ENCODE measurements at regions not wholly inside any gene's neighbourhood (a gene's known extent, or its start where the extent isn't known, plus 50 kb on each side); places are given as distances from the start of the nearest gene placed in this dataset.
"Not testable (repeated sequence)": the region's sequence is repeated elsewhere in the genome, so short reads cannot be mapped to it uniquely, and the experiment has no call there.

- DNase-seq, result no peak
Measured at GRCh38 chr5:143619040-143619439, 192.9 kb upstream of the HMHB1 start.

- no peak for DNase-seq
Measured at GRCh38 chr5:143618141-143618540, 193.8 kb upstream of the HMHB1 start.

GRCh38 chr5:143614831-143615230, 197.1 kb upstream of the HMHB1 start:
- no peak for DNase-seq

GRCh38 chr5:143613329-143613728, 198.6 kb upstream of the HMHB1 start:
- no peak for DNase-seq

- DNase-seq, result no peak
Measured at GRCh38 chr5:143610946-143611345, 201.0 kb upstream of the HMHB1 start.

- peak; percentile 25 for DNase-seq
Measured at GRCh38 chr5:143606043-143606752, 202.7 kb upstream of the NR3C1 start.

- peak; percentile 33 for DNase-seq
Measured at GRCh38 chr5:143605403-143606005, 202.0 kb upstream of the NR3C1 start.

- no peak for DNase-seq
Measured at GRCh38 chr5:143601917-143602333, 198.4 kb upstream of the NR3C1 start.

GRCh38 chr5:143601357-143601756, 197.9 kb upstream of the NR3C1 start:
- DNase-seq, result no peak

- no peak for DNase-seq
Measured at GRCh38 chr5:143600396-143601075, 197.1 kb upstream of the NR3C1 start.

GRCh38 chr5:143599474-143599873, 196.0 kb upstream of the NR3C1 start:
- no peak for DNase-seq

GRCh38 chr5:143596824-143597223, 193.3 kb upstream of the NR3C1 start:
- no peak for DNase-seq

GRCh38 chr5:143594902-143595818, 191.7 kb upstream of the NR3C1 start:
- DNase-seq, result no peak

- no peak for DNase-seq
Measured at GRCh38 chr5:143593723-143594122, 190.2 kb upstream of the NR3C1 start.

- DNase-seq, result no peak
Measured at GRCh38 chr5:143592648-143593047, 189.2 kb upstream of the NR3C1 start.

- no peak for DNase-seq
Measured at GRCh38 chr5:143588933-143589662, 185.6 kb upstream of the NR3C1 start.

- not testable (repeated sequence) for DNase-seq
Measured at GRCh38 chr5:143588121-143588520, 184.6 kb upstream of the NR3C1 start.

- DNase-seq, result no peak
Measured at GRCh38 chr5:143586781-143587362, 183.4 kb upstream of the NR3C1 start.

GRCh38 chr5:143585970-143586369, 182.5 kb upstream of the NR3C1 start:
- no peak for DNase-seq

GRCh38 chr5:143583409-143583808, 179.9 kb upstream of the NR3C1 start:
- DNase-seq, result no peak

- DNase-seq, result peak; percentile 31
Measured at GRCh38 chr5:143582869-143583268, 179.4 kb upstream of the NR3C1 start.

GRCh38 chr5:143582176-143582575, 178.7 kb upstream of the NR3C1 start:
- no peak for DNase-seq

Measured in NK-92 treated with Interleukin-12 subunit alpha and Interleukin-12 subunit beta, amount 100 ng/mL, for 24 hours (cell line).